Parathyroid adenoma (tissue), 2 donors: ENCODE measurements at regions not wholly inside any gene's neighbourhood (a gene's known extent, or its start where the extent isn't known, plus 50 kb on each side); places are given as distances from the start of the nearest gene placed in this dataset.

Experiments used
- H2AFZ ChIP-seq: fragments of 300-600 bp; sonication (generic); one replicate; pipeline ENCODE4 v1.7.0; 2017; ENCODE audit warnings: antibody characterized with exemption, mild to moderate bottlenecking
- H3K27ac ChIP-seq: fragments of 300-600 bp; sonication (generic); one replicate; pipeline ENCODE4 v1.7.0; 2017
- H3K27me3 ChIP-seq: fragments of 300-600 bp; sonication (generic); one replicate; pipeline ENCODE4 v1.7.0; 2017; ENCODE audit warnings: low read length; ENCODE audit not compliant: control insufficient read depth, insufficient read depth
- H3K36me3 ChIP-seq: fragments of 300-600 bp; sonication (generic); one replicate; pipeline ENCODE4 v1.7.0; 2017; ENCODE audit warnings: low read length; ENCODE audit not compliant: control insufficient read depth, insufficient read depth
- H3K4me1 ChIP-seq: fragments of 300-600 bp; sonication (generic); one replicate; pipeline ENCODE4 v1.7.0; 2017; ENCODE audit warnings: control low read depth
- H3K4me2 ChIP-seq: fragments of 300-600 bp; sonication (generic); one replicate; pipeline ENCODE4 v1.7.0; 2017; ENCODE audit warnings: low read length
- H3K4me3 ChIP-seq: fragments of 300-600 bp; sonication (generic); one replicate; pipeline ENCODE4 v1.7.0; 2017; ENCODE audit warnings: low read depth, low read length
- H3K79me2 ChIP-seq: fragments of 300-600 bp; sonication (generic); one replicate; pipeline ENCODE4 v1.7.0; 2017; ENCODE audit warnings: control low read depth
- H3K9ac ChIP-seq: fragments of 300-600 bp; sonication (generic); one replicate; pipeline ENCODE4 v1.7.0; 2017; ENCODE audit warnings: mild to moderate bottlenecking
- H3K9me3 ChIP-seq: fragments of 300-600 bp; sonication (generic); one replicate; pipeline ENCODE4 v1.7.0; 2017; ENCODE audit warnings: low read length; ENCODE audit not compliant: control insufficient read depth
- TF ChIP-seq, protein P1 (sequence below): fragments of 300-600 bp; sonication (generic); IDR thresholded peaks from one replicate; pipeline ENCODE4 v1.7.0; 2017; ENCODE audit warnings: antibody characterized with exemption, mild to moderate bottlenecking
- donor health status: primary hyperparathyroidism.

DNA sequence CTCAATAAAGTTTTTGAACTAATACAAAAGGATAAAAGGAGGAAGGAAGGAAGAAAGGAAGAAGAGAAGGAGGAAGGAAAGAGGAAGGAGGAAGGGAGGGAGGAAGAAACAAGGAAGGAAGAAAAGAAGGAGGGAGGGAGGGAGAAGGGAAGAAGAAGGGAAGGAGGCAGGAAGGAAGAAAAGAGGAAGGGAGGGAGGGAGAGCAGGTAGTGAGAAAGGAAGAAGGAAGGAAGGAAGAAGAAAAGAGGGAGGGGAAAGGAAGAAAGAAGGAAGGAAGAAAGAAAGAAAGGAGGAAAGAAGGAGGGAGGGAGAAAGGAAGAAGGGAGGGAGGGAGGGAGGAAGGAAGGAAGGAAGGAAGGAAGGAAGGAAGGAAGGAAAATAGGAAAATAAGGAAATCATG is 263.8 kb upstream of the C16orf82 start:
- no peak overlapping the region for H3K27ac ChIP-seq
- no peak overlapping the region for H2AFZ ChIP-seq
- no peaks in the 10 kb centered on the region for H3K9me3 ChIP-seq
- no peaks in the 10 kb centered on the region for H3K79me2 ChIP-seq
- H3K27me3 ChIP-seq, result no peaks in the 10 kb centered on the region
- no peaks in the 10 kb centered on the region for H3K36me3 ChIP-seq
- no peak overlapping the region for H3K4me3 ChIP-seq
- no peak overlapping the region for H3K9ac ChIP-seq
- H3K4me2 ChIP-seq, result no peak overlapping the region
- TF ChIP-seq, protein P1, sequence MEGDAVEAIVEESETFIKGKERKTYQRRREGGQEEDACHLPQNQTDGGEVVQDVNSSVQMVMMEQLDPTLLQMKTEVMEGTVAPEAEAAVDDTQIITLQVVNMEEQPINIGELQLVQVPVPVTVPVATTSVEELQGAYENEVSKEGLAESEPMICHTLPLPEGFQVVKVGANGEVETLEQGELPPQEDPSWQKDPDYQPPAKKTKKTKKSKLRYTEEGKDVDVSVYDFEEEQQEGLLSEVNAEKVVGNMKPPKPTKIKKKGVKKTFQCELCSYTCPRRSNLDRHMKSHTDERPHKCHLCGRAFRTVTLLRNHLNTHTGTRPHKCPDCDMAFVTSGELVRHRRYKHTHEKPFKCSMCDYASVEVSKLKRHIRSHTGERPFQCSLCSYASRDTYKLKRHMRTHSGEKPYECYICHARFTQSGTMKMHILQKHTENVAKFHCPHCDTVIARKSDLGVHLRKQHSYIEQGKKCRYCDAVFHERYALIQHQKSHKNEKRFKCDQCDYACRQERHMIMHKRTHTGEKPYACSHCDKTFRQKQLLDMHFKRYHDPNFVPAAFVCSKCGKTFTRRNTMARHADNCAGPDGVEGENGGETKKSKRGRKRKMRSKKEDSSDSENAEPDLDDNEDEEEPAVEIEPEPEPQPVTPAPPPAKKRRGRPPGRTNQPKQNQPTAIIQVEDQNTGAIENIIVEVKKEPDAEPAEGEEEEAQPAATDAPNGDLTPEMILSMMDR, result no peak
- no peaks in the 10 kb centered on the region for H3K4me1 ChIP-seq

DNA sequence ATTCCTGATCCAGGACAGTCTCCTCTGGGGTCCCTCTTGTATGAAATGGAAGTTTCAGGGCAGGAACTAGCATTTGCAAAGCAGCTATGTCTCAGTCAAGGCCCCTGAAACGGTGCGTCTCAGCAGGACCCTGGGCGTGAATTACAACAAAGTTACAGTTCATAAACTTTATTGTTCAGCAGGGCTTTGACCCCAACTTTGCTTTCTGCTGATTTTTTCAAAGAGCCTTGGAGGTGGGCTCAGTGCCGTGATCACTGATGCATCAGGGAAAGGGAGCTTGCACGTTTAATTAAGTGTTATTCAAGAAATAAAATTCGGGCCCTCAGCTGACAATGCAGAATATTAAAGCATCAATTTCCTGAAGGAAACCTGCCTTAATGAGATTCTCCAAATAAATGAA is 260.1 kb upstream of the C16orf82 start:
- no peak overlapping the region for H3K4me2 ChIP-seq

GRCh38 chr16:26809461-26809860 is 257.3 kb upstream of the C16orf82 start:
- Histone ChIP-seq H3K27ac (no peak overlapping the region), H3K79me2 (no peaks in the 10 kb centered on the region)

More for the DNA sequence above, 260.1 kb upstream of the C16orf82 start:
- TF ChIP-seq, protein P1, result no peak
- no peaks in the 10 kb centered on the region for H3K27me3 ChIP-seq
- H3K9me3 ChIP-seq, result no peaks in the 10 kb centered on the region
- no peaks in the 10 kb centered on the region for H3K79me2 ChIP-seq
- no peak overlapping the region for H3K4me3 ChIP-seq
- H3K4me1 ChIP-seq, result no peaks in the 10 kb centered on the region
- no peak overlapping the region for H3K27ac ChIP-seq
- H3K36me3 ChIP-seq, result no peaks in the 10 kb centered on the region
- no peak overlapping the region for H3K9ac ChIP-seq
- no peak overlapping the region for H2AFZ ChIP-seq

GRCh38 chr16:26816266-26816665 is 250.5 kb upstream of the C16orf82 start:
- no peaks in the 10 kb centered on the region for H3K4me1 ChIP-seq
- TF ChIP-seq, protein P1, result no peak
- H3K27ac ChIP-seq, result no peak overlapping the region
- H3K9ac ChIP-seq, result no peak overlapping the region
- H2AFZ ChIP-seq, result no peak overlapping the region
- no peaks in the 10 kb centered on the region for H3K27me3 ChIP-seq
- H3K36me3 ChIP-seq, result no peaks in the 10 kb centered on the region
- no peak overlapping the region for H3K4me3 ChIP-seq
- H3K4me2 ChIP-seq, result no peak overlapping the region
- H3K79me2 ChIP-seq, result no peaks in the 10 kb centered on the region
- no peaks in the 10 kb centered on the region for H3K9me3 ChIP-seq

More at GRCh38 chr16:26809461-26809860, 257.3 kb upstream of the C16orf82 start:
- Histone ChIP-seq H3K36me3 (no peaks in the 10 kb centered on the region), H3K4me2 (no peak overlapping the region), H3K9ac (no peak overlapping the region), H3K4me3 (no peak overlapping the region), H2AFZ (no peak overlapping the region), H3K9me3 (no peaks in the 10 kb centered on the region), H3K27me3 (no peaks in the 10 kb centered on the region), H3K4me1 (no peaks in the 10 kb centered on the region)
- TF ChIP-seq, protein P1, result no peak

GRCh38 chr16:26816885-26817571 is 249.7 kb upstream of the C16orf82 start:
- Histone ChIP-seq H3K27ac (no peak overlapping the region), H2AFZ (no peak overlapping the region), H3K9ac (no peak overlapping the region), H3K9me3 (no peaks in the 10 kb centered on the region), H3K27me3 (no peaks in the 10 kb centered on the region), H3K4me3 (no peak overlapping the region), H3K36me3 (no peaks in the 10 kb centered on the region), H3K4me1 (no peaks in the 10 kb centered on the region), H3K79me2 (no peaks in the 10 kb centered on the region), H3K4me2 (no peak overlapping the region)
- TF ChIP-seq, protein P1, result no peak
